IPS-18a (cell line): ENCODE measurements at regions not wholly inside any gene's neighbourhood (a gene's known extent, or its start where the extent isn't known, plus 50 kb on each side); places are given as distances from the start of the nearest gene placed in this dataset.

Experiments
- H3K27ac ChIP-seq: one replicate; pipeline ENCODE4 v1.5.1; 2013; ENCODE audit warnings: low read length
- H3K27me3 ChIP-seq: one replicate; pipeline ENCODE4 v1.6.1; 2013; ENCODE audit warnings: mild to moderate bottlenecking, low read length; ENCODE audit not compliant: control insufficient read depth, insufficient read depth
- H3K36me3 ChIP-seq: one replicate; pipeline ENCODE4 v1.6.1; 2013; ENCODE audit warnings: low read depth, low read length; ENCODE audit not compliant: control insufficient read depth
- H3K4me1 ChIP-seq: one replicate; pipeline ENCODE4 v1.6.1; 2013; ENCODE audit warnings: low read depth, low read length; ENCODE audit not compliant: control insufficient read depth
- H3K4me3 ChIP-seq: one replicate; pipeline ENCODE4 v1.5.1; 2013; ENCODE audit warnings: low read length
- H3K9ac ChIP-seq: one replicate; pipeline ENCODE4 v1.6.1; 2013; ENCODE audit warnings: mild to moderate bottlenecking, low read length, moderate library complexity
- H3K9me3 ChIP-seq: one replicate; pipeline ENCODE4 v1.6.1; 2013; ENCODE audit warnings: low read depth, low read length; ENCODE audit not compliant: control insufficient read depth

DNA sequence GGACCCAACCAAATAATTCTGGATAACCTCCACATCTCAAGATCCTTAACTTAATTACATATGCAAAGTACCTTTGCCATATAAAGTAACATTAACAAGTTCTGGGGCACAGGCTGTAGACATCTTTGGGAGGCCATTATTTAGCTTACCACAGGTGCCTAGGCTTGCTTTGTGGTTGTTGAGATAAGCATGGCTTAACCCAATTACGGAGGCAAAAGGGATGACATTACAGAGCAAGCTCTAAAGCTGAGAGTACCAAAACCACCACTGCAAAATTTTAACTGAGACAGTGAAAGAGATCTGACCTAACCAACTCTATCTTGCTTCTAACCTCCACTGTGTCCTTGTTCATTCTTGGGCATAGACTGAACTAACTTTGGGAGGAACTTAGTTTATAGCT lies 502.9 kb upstream of the ATXN8OS start:
- H3K27ac ChIP-seq: no peak overlapping the region
- no peaks in the 10 kb centered on the region for H3K27me3 ChIP-seq
- no peaks in the 10 kb centered on the region for H3K9me3 ChIP-seq
- no peak overlapping the region for H3K4me3 ChIP-seq
- no peaks in the 10 kb centered on the region for H3K36me3 ChIP-seq
- H3K9ac ChIP-seq: no peak overlapping the region
- no peaks in the 10 kb centered on the region for H3K4me1 ChIP-seq

DNA sequence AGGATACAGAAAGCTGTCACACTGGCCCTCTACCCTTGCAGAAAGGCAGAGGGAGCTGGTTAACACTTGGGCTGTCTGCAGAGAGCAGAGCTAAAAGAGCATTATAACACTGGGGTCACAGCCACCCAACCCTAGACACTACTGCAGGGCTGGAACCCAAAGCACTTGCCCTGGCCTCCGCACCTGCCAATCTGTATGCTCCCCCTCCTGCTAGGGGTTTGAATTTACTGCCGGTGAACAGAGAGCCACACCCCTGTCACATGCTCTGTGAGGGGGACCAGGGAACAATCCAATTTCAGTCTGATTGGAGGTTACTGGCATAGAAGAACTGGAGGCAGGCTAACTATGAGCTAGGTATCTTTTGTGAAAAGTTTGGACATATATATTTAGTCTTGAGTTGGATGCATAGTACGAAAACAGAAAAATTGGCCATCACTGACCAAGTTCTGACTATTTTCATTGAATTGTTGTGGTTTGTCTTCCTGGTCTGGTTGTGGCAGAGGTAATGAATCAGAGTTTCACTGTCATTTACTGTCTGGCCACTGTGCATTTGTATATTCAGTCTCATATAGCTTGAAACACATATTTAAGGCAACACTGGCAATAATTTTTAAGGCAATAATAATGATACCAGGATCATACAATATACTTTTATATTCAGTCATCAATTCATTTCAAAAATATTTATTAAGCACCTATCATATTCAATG lies 504.3 kb upstream of the ATXN8OS start:
- Histone ChIP-seq H3K4me3 (no peak overlapping the region), H3K9ac (no peak overlapping the region), H3K9me3 (no peaks in the 10 kb centered on the region), H3K27me3 (no peaks in the 10 kb centered on the region), H3K4me1 (no peaks in the 10 kb centered on the region), H3K36me3 (no peaks in the 10 kb centered on the region), H3K27ac (no peak overlapping the region)

DNA sequence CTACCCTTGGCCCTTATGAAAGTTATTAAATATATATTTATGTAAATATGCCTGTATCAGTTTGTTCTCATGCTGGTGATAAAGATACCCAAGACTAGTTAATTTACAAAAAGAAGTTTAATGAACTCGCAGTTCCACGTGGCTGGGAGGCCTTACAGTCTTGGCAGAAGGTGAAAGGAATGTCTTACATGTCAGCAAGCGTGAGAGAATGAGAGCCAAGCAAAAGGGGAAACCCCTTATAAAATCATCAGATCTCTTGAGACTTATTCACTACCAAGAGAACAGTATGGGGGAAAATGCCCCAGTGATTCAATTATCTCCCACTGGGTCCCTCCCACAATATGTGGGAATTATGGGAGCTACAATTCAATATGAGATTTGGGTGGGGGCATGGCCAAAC lies 506.0 kb upstream of the ATXN8OS start:
- no peak overlapping the region for H3K4me3 ChIP-seq
- no peaks in the 10 kb centered on the region for H3K27me3 ChIP-seq
- no peak overlapping the region for H3K27ac ChIP-seq
- no peaks in the 10 kb centered on the region for H3K4me1 ChIP-seq
- H3K9ac ChIP-seq: no peak overlapping the region
- H3K9me3 ChIP-seq: no peaks in the 10 kb centered on the region
- H3K36me3 ChIP-seq: no peaks in the 10 kb centered on the region

DNA sequence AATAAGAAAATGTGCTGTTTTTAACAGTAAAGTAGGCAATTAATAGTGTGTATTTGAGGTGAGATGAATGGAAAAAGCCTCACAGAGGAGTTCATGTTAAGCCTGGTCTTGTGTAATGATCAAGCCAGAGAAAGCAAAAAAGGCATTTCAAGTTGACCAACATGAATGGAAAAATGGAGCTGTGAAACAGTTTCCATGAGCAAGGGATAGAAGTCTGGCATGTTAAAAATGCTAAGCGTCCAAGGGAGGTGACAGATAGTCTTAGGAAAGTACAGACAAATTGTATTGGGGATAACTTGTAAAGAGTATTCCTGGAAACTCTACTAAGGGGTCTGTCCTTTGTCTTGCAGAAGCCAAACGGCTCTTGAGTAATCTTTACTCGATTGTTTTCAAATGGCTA lies 506.8 kb upstream of the ATXN8OS start:
- H3K4me3 ChIP-seq: no peak overlapping the region
- no peak overlapping the region for H3K9ac ChIP-seq
- H3K36me3 ChIP-seq: no peaks in the 10 kb centered on the region
- no peaks in the 10 kb centered on the region for H3K27me3 ChIP-seq
- no peaks in the 10 kb centered on the region for H3K4me1 ChIP-seq
- H3K9me3 ChIP-seq: no peaks in the 10 kb centered on the region
- H3K27ac ChIP-seq: no peak overlapping the region

DNA sequence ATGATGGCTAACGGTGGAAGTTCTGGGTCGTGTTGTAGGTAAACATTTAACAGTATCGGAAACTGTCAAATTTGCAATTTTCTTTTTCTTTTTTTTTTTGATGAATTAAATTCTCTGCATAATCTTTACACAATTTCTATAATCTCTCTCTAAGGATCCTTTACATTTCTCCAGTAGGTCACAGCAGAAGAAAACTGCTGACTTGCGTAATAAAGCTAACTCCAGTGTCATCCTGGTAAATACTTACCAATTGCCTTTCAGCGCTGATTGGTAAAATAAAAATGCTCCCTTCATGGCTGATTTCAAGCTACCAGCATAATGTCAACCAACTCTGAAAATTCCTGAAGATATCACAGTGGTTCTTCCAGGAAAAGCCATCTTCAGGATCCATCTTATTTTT lies 510.5 kb upstream of the ATXN8OS start:
- no peaks in the 10 kb centered on the region for H3K27me3 ChIP-seq
- H3K9me3 ChIP-seq: no peaks in the 10 kb centered on the region
- H3K4me1 ChIP-seq: no peaks in the 10 kb centered on the region
- no peak overlapping the region for H3K4me3 ChIP-seq
- no peak overlapping the region for H3K27ac ChIP-seq
- no peak overlapping the region for H3K9ac ChIP-seq
- no peaks in the 10 kb centered on the region for H3K36me3 ChIP-seq

DNA sequence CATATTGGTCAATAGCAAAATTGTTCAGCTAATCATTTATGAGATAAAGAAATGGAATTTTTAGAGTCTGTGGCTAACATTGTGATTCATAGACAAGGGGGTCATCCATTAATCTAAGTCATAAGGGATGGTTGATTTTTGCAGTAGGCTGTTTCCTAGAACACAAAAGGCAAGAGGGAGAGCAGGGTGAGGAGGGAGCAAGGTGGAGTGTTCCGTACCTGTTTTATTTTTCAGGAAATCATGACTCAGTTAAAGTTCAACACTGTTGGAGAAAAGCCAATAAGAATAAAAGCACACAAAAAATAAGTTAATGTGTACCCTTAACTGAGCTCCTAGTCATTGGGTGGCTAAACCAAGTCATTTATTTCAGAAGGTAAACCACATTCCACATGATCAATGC lies 512.4 kb upstream of the ATXN8OS start:
- H3K36me3 ChIP-seq: no peaks in the 10 kb centered on the region
- H3K4me1 ChIP-seq: no peaks in the 10 kb centered on the region
- H3K9me3 ChIP-seq: no peaks in the 10 kb centered on the region
- H3K9ac ChIP-seq: no peak overlapping the region
- no peak overlapping the region for H3K27ac ChIP-seq
- H3K4me3 ChIP-seq: no peak overlapping the region
- no peaks in the 10 kb centered on the region for H3K27me3 ChIP-seq

DNA sequence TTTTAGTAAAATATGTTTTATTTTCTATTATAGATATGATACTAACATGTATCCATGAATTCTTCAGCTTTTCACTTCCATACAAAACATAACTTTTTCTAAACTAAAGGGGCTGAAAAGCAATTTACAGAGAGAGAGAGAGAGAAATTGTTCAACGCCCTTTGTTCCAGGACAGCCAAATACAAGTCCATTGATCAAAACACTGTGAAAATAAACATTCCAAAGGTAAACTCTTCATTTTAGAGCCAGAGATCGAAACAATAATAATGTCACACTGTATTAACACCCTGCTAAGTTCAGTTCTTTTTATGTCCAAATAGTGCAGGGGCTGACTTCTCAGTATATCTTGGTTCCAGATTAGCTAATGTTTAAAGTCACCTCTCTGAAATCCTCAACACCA lies 516.2 kb upstream of the ATXN8OS start:
- H3K9ac ChIP-seq: no peak overlapping the region
- no peaks in the 10 kb centered on the region for H3K4me1 ChIP-seq
- H3K36me3 ChIP-seq: no peaks in the 10 kb centered on the region
- no peaks in the 10 kb centered on the region for H3K27me3 ChIP-seq
- H3K4me3 ChIP-seq: no peak overlapping the region
- no peak overlapping the region for H3K27ac ChIP-seq
- no peaks in the 10 kb centered on the region for H3K9me3 ChIP-seq

DNA sequence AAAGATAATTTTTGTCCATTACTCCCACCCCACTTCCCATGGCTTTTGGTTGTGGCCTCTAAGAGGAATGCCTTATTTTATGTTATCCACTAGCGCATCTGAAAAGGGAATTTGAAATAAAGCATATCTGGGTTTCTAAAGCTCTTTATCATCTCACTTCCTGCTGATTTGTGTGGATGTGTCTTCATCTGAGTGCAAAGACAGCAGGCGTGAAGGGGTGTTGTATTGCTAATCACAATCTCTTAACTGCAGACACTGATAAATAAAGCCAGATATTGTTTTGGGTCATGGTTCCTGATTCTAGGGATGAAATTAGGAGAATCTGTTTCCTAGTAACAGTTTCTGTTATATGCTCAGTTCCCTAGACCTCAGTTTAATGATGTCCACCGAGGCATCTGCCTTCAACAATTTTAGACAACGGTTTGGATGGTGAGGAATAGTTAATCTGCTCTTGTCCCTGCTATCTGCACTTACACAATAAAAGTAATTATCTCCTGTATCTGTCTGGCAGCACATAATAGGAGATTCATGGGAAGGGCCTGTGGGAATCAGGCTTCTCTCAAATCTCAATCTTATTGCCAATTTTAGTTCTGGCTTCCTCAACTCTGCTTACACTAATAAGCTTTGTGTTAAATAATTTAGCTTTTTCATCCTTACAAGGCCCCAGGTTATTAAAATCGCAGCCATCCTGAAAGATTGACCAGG lies 517.9 kb upstream of the ATXN8OS start:
- no peaks in the 10 kb centered on the region for H3K9me3 ChIP-seq
- no peak overlapping the region for H3K9ac ChIP-seq

DNA sequence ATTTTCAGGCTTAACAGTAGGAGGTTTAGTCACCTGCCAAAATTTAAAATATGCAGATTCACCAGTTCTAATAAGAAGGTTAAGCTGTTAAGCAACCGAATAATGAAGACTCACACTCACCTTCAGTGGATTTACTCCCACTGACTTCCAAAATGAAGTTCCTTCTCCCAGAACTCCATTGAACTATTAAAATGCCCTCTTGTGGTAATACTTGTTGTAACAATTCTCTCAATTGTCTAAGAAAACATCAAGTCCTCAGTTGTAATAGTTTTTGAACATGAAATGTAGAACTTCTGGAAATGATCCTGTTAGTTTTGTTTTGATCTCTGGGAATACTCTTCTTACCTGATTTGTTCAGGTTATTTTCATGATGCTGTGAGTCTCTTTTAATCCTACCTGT lies 522.0 kb upstream of the ATXN8OS start:
- Histone ChIP-seq H3K9ac (no peak overlapping the region), H3K36me3 (no peaks in the 10 kb centered on the region), H3K9me3 (no peaks in the 10 kb centered on the region), H3K4me3 (no peak overlapping the region), H3K4me1 (peaks cover under 1% of the 10 kb centered on the region), H3K27me3 (no peaks in the 10 kb centered on the region), H3K27ac (no peak overlapping the region)

More for the DNA sequence above, 517.9 kb upstream of the ATXN8OS start:
- H3K27me3 ChIP-seq: no peaks in the 10 kb centered on the region
- H3K36me3 ChIP-seq: no peaks in the 10 kb centered on the region
- no peak overlapping the region for H3K4me3 ChIP-seq
- H3K4me1 ChIP-seq: no peaks in the 10 kb centered on the region
- H3K27ac ChIP-seq: no peak overlapping the region

DNA sequence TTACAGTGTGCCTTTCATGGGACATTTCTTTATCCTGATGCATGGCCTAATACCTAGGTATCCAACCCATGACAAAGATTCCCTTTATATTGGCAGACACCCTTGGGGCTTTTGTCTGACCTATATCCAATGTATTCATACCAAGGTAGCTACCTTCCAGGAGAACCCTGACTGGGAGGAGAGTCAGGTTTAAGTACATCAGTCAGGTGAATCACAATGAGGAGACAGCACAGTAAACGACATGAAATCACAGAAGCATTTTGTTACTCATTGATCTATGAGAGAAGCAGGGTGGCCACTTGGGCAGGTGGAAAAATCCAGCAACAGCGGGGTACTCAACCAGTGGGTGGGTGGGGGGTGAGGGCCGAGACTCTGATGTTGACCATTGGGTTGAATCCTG lies 527.4 kb upstream of the ATXN8OS start:
- Histone ChIP-seq H3K36me3 (no peaks in the 10 kb centered on the region), H3K9ac (no peak overlapping the region), H3K27ac (no peak overlapping the region), H3K4me3 (no peak overlapping the region), H3K27me3 (no peaks in the 10 kb centered on the region), H3K4me1 (peaks cover 13% of the 10 kb centered on the region), H3K9me3 (peaks cover 5% of the 10 kb centered on the region)

DNA sequence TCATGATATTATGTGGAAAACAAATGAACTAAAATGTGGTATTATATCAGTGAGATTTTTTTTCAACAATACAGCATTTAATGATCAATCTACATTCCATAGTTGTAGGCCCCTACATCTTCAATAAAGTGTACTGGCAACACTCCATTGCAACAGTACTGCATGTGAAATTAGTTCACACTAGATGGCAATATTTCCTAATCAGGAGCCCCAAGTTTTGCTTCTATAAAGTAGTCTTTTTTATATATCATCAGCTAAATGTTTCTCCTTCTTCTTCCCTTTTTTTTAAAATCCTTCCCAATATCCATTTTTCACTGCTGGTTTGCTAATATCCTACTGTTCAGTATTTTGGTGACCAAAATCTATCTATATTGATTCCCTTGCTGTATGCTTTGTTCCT lies 528.3 kb upstream of the ATXN8OS start:
- Histone ChIP-seq H3K27ac (no peak overlapping the region), H3K36me3 (no peaks in the 10 kb centered on the region), H3K9me3 (peaks cover 5% of the 10 kb centered on the region), H3K4me3 (no peak overlapping the region), H3K9ac (no peak overlapping the region), H3K4me1 (peaks cover 13% of the 10 kb centered on the region), H3K27me3 (no peaks in the 10 kb centered on the region)
